B cell (primary cell): ENCODE measurements at regions not wholly inside any gene's neighbourhood (a gene's known extent, or its start where the extent isn't known, plus 50 kb on each side); places are given as distances from the start of the nearest gene placed in this dataset.

Experiments
- ATAC-seq: fragments of 200-7000 bp; cut with Tn5 transposase; one replicate; pipeline ENCODE4 v1.10.0; 2021; ENCODE audit warnings: low read depth, mild to moderate bottlenecking, moderate number of reproducible peaks, moderate library complexity
- CTCF ChIA-PET: fragments of 350-600 bp; sonication (Branson Sonifier 250); formaldehyde crosslinking; loops from one replicate; lab custom pipeline; 2021; ENCODE audit warnings: antibody characterized with exemption, inconsistent platforms; lab: Charles Lee
- POLR2A ChIA-PET: fragments of 350-600 bp; sonication (Branson Sonifier 250); formaldehyde crosslinking; loops from one replicate; lab custom pipeline; 2021; ENCODE audit warnings: antibody characterized with exemption; lab: Charles Lee
- DNase-seq: peaks from one replicate; pipeline ENCODE4 v3.0.0; 2013
- H2AFZ ChIP-seq: 2 replicates; pipeline ENCODE4 v1.6.1; 2012; ENCODE audit warnings: mild to moderate bottlenecking, low read depth, low read length; ENCODE audit not compliant: insufficient read depth, poor library complexity, severe bottlenecking
- H3K27ac ChIP-seq, 2 donors: 1 replicate in 1 of 2; 2 replicates in 1 of 2; pipeline ENCODE4 v1.5.1; 2012 to 2013; ENCODE audit warnings: low read length in 2 of 2, mild to moderate bottlenecking in 2 of 2, moderate library complexity in 1 of 2
- H3K27me3 ChIP-seq, 4 experiments: fragments of 200-600 bp in 1 of 4; sonication (generic) in 1 of 4; replicated peaks in 1 of 4; 1 replicate in 2 of 4; 2 replicates in 2 of 4; pipeline versions ENCODE4 v1.6.1 to v1.7.0; 2013 to 2016; ENCODE audit warnings: low read length in 3 of 4, mild to moderate bottlenecking in 2 of 4, mixed read lengths in 1 of 4, moderate library complexity in 1 of 4; ENCODE audit not compliant: insufficient read depth in 4 of 4, control insufficient read depth in 3 of 4; ENCODE audit errors: control extremely low read depth in 1 of 4
- H3K36me3 ChIP-seq, 2 experiments: replicated peaks in 1 of 2; 1 replicate in 1 of 2; 2 replicates in 1 of 2; pipeline versions ENCODE4 v1.6.1 to v1.7.1; 2013; ENCODE audit warnings: low read length in 1 of 2; ENCODE audit not compliant: insufficient read depth in 2 of 2, control insufficient read depth in 1 of 2; ENCODE audit errors: control extremely low read depth in 1 of 2, extremely low read depth in 1 of 2
- H3K4me1 ChIP-seq, 2 donors: fragments of 200-600 bp in 1 of 2; sonication (generic) in 1 of 2; 1 replicate in 1 of 2; 2 replicates in 1 of 2; pipeline versions ENCODE4 v1.5.1 to v1.6.1; 2013 to 2017; ENCODE audit warnings: low read length in 2 of 2; ENCODE audit not compliant: control insufficient read depth in 2 of 2, insufficient read depth in 2 of 2
- H3K4me2 ChIP-seq: replicated peaks from 2 replicates; pipeline ENCODE3; 2012; ENCODE audit warnings: mild to moderate bottlenecking, low read depth, low read length; ENCODE audit not compliant: poor library complexity, severe bottlenecking
- H3K4me3 ChIP-seq, 5 experiments: fragments of 200-600 bp in 1 of 5; sonication (generic) in 1 of 5; 1 replicate in 3 of 5; 2 replicates in 2 of 5; pipeline versions ENCODE4 v1.5.1 to v1.7.0; 2011 to 2016; ENCODE audit warnings: low read length in 4 of 5, mild to moderate bottlenecking in 4 of 5, low read depth in 2 of 5, control low read depth in 1 of 5, moderate library complexity in 1 of 5; ENCODE audit not compliant: insufficient read depth in 1 of 5; ENCODE audit errors: control extremely low read depth in 1 of 5, extremely low read depth in 1 of 5
- H3K79me2 ChIP-seq: fragments of 200-600 bp; sonication (generic); one replicate; pipeline ENCODE4 v1.6.0; 2016; ENCODE audit warnings: low read length; ENCODE audit not compliant: control insufficient read depth, insufficient read depth
- H3K9ac ChIP-seq: fragments of 200-600 bp; sonication (generic); 2 replicates; pipeline ENCODE4 v1.6.1; 2017; ENCODE audit warnings: mild to moderate bottlenecking, low read length, moderate library complexity
- H3K9me3 ChIP-seq, 3 donors: one replicate each; pipeline versions ENCODE4 v1.6.1 to v1.7.1; 2013; ENCODE audit warnings: low read length in 2 of 3; ENCODE audit not compliant: control insufficient read depth in 2 of 3, insufficient read depth in 1 of 3; ENCODE audit errors: control extremely low read depth in 1 of 3
- H4K20me1 ChIP-seq: 2 replicates; pipeline ENCODE4 v1.6.0; 2012; ENCODE audit warnings: mild to moderate bottlenecking, low read length; ENCODE audit not compliant: insufficient read depth, control insufficient read depth, poor library complexity, severe bottlenecking
- H3K27ac Mint-ChIP-seq: one replicate; pipeline ENCODE4 v1.8.0; 2021; ENCODE audit warnings: mixed read lengths
- H3K27me3 Mint-ChIP-seq: one replicate; pipeline ENCODE4 v1.8.0; 2021; ENCODE audit warnings: mixed read lengths
- H3K4me1 Mint-ChIP-seq: one replicate; pipeline ENCODE4 v1.8.0; 2021; ENCODE audit warnings: mixed read lengths
- H3K4me3 Mint-ChIP-seq: one replicate; pipeline ENCODE4 v1.8.0; 2021; ENCODE audit warnings: mixed read lengths
- H3K9me3 Mint-ChIP-seq: one replicate; pipeline ENCODE4 v1.8.0; 2022; ENCODE audit warnings: mixed read lengths; ENCODE audit not compliant: insufficient read depth
- CTCF ChIP-seq: fragments of 200-600 bp; IDR thresholded peaks from one replicate; pipeline ENCODE4 v1.8.0; 2022; ENCODE audit warnings: antibody characterized with exemption, mild to moderate bottlenecking
- EZH2 ChIP-seq: IDR thresholded peaks from 2 replicates; pipeline ENCODE4 v1.6.1; 2012; ENCODE audit warnings: borderline replicate concordance, low read depth, mild to moderate bottlenecking, moderate library complexity, low read length; ENCODE audit not compliant: insufficient read depth, poor library complexity, severe bottlenecking
- WGBS: methylation state at CpG from one replicate; pipeline ENCODE4 v1.1.5; 2013; ENCODE audit warnings: missing lambda C conversion rate; ENCODE audit not compliant: insufficient coverage; 5-methylcytosine and 5-hydroxymethylcytosine counted together
- intact Hi-C: fragments of 100-400 bp; cut with micrococcal nuclease; formaldehyde crosslinking; loops from one replicate; pipeline ENCODE4 v1.10.0; 2022

DNA sequence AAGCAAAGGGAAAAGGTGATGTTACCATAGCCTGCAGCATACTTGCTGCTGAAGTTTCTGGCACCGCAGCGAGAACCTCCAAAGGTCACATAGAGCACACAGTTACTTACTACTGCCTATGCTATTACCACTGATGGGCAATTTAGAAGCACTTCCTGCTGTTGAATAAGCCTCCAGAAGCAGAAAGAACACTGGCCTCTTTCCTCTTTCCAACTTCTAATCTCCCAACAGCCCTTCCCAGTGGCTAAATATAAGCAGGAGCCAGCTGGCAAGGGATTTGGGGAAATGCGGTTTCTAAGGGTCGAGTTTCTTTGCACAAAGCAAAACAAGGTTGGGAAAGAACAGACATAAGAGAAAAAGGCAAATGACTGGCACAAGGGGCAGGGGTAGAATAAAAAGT lies 669.2 kb upstream of the ACO1 start:
- H3K9ac ChIP-seq = no peak overlapping the region
- no peaks in the 10 kb centered on the region for H4K20me1 ChIP-seq
- no peaks in the 10 kb centered on the region for H3K4me1 ChIP-seq
- POLR2A ChIA-PET = no interaction called here
- intact Hi-C loops = no loop called here
- no peak overlapping the region for H3K4me2 ChIP-seq
- ATAC-seq (no peak), DNase-seq (no peak)
- no peaks in the 10 kb centered on the region for H3K27me3 ChIP-seq
- no peak overlapping the region for H2AFZ ChIP-seq
- Mint-ChIP-seq H3K4me3 (no peak overlapping the region), H3K4me1 (no peaks in the 10 kb centered on the region), H3K27me3 (no peaks in the 10 kb centered on the region), H3K27ac (no peak overlapping the region), H3K9me3 (no peaks in the 10 kb centered on the region)
- WGBS = 70% methylated on average over 4 of the region's 4 CpGs
- no peak overlapping the region for H3K4me3 ChIP-seq
- no peaks in the 10 kb centered on the region for H3K9me3 ChIP-seq
- TF ChIP-seq EZH2 (no peak), CTCF (no peak)
- H3K36me3 ChIP-seq = no peaks in the 10 kb centered on the region
- CTCF ChIA-PET = no interaction called here
- no peak overlapping the region for H3K27ac ChIP-seq
- no peaks in the 10 kb centered on the region for H3K79me2 ChIP-seq

DNA sequence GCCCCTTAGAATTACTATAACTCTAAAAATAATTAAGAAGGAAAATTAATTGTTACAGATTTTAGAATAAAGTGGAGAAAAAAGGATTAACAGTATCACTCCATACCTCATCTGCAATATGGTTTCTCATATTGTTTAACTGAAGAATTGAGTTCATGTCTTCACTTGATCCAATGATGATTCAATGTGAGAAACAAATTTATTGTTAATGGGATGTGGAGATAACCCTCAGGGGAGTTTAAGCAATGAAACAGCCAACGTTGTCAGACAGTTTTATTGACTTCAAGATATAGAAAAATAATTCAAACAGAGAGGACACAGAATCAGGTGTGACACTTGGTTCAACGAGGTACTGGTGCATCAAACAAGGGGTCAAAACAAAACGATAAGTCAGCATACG lies 665.2 kb upstream of the ACO1 start:
- H3K9me3 ChIP-seq = no peaks in the 10 kb centered on the region
- intact Hi-C loops = no loop called here
- ATAC-seq (no peak), DNase-seq (no peak)
- H3K27me3 Mint-ChIP-seq = no peaks in the 10 kb centered on the region
- H3K4me3 ChIP-seq = no peak overlapping the region
- H4K20me1 ChIP-seq = no peaks in the 10 kb centered on the region
- no peaks in the 10 kb centered on the region for H3K36me3 ChIP-seq
- H3K9ac ChIP-seq = no peak overlapping the region
- no peaks in the 10 kb centered on the region for H3K9me3 Mint-ChIP-seq
- H3K4me1 ChIP-seq = no peaks in the 10 kb centered on the region
- WGBS = 40% methylated on average over 1 of the region's 4 CpGs
- no peak overlapping the region for H3K27ac ChIP-seq
- H3K27me3 ChIP-seq = no peaks in the 10 kb centered on the region
- H2AFZ ChIP-seq = no peak overlapping the region
- TF ChIP-seq EZH2 (no peak), CTCF (no peak)
- no peaks in the 10 kb centered on the region for H3K79me2 ChIP-seq
- H3K4me1 Mint-ChIP-seq = no peaks in the 10 kb centered on the region
- no peak overlapping the region for H3K4me3 Mint-ChIP-seq
- POLR2A ChIA-PET = no interaction called here
- H3K4me2 ChIP-seq = no peak overlapping the region
- CTCF ChIA-PET = no interaction called here
- no peak overlapping the region for H3K27ac Mint-ChIP-seq
